Fibroblast of mammary gland (primary cell): ENCODE measurements at regions not wholly inside any gene's neighbourhood (a gene's known extent, or its start where the extent isn't known, plus 50 kb on each side); places are given as distances from the start of the nearest gene placed in this dataset.

Experiments
- DNase-seq: peaks from one replicate; pipeline ENCODE4 v3.0.0-alpha.2; 2010; ENCODE audit warnings: low read depth
- H3K4me3 ChIP-seq: 2 replicates; pipeline ENCODE4 v1.5.1; 2011; ENCODE audit warnings: low read depth, mild to moderate bottlenecking, low read length, moderate library complexity; ENCODE audit not compliant: control insufficient read depth
- CTCF ChIP-seq: conservative IDR thresholded peaks from 2 replicates; pipeline ENCODE4 v1.5.1; 2011; ENCODE audit warnings: low read depth, low read length, inconsistent platforms; ENCODE audit not compliant: control insufficient read depth, insufficient read depth

GRCh38 chr6:155895641-155896040 is 440.0 kb upstream of the NOX3 start:
- H3K4me3 ChIP-seq: no peak overlapping the region
- DNase-seq: no peak
- no peak for TF ChIP-seq CTCF

- TF ChIP-seq CTCF: no peak
- no peak for DNase-seq
- H3K4me3 ChIP-seq: no peak overlapping the region
Measured at GRCh38 chr6:155894758-155895157, 439.1 kb upstream of the NOX3 start.

- no peak for DNase-seq
- TF ChIP-seq CTCF: no peak
Measured at GRCh38 chr6:155894262-155894661, 438.6 kb upstream of the NOX3 start.

GRCh38 chr6:155890409-155890808 is 434.8 kb upstream of the NOX3 start:
- H3K4me3 ChIP-seq: no peak overlapping the region
- DNase-seq: no peak
- TF ChIP-seq CTCF: no peak

More at GRCh38 chr6:155894262-155894661, 438.6 kb upstream of the NOX3 start:
- no peak overlapping the region for H3K4me3 ChIP-seq

GRCh38 chr6:155889410-155889809 is 433.8 kb upstream of the NOX3 start:
- no peak for TF ChIP-seq CTCF
- H3K4me3 ChIP-seq: no peak overlapping the region
- DNase-seq: no peak

GRCh38 chr6:155887421-155887820 is 431.8 kb upstream of the NOX3 start:
- no peak for DNase-seq
- no peak overlapping the region for H3K4me3 ChIP-seq
- TF ChIP-seq CTCF: no peak

- TF ChIP-seq CTCF: no peak
- H3K4me3 ChIP-seq: no peak overlapping the region
- peak; percentile 31 for DNase-seq
Measured at GRCh38 chr6:155883741-155884140, 428.1 kb upstream of the NOX3 start.
